KMS-11 (cell line): ENCODE measurements at regions not wholly inside any gene's neighbourhood (a gene's known extent, or its start where the extent isn't known, plus 50 kb on each side); places are given as distances from the start of the nearest gene placed in this dataset.

Experiments
- H2AFZ ChIP-seq: fragments of 200-600 bp; sonication (generic); 2 replicates; pipeline ENCODE4 v1.6.1; 2016; ENCODE audit warnings: antibody characterized with exemption, mixed run types, low read depth
- H3K27ac ChIP-seq: fragments of 200-600 bp; sonication (generic); 2 replicates; pipeline ENCODE4 v1.6.1; 2016; ENCODE audit warnings: mild to moderate bottlenecking, mixed run types
- H3K27me3 ChIP-seq: fragments of 200-600 bp; sonication (generic); 2 replicates; pipeline ENCODE4 v1.6.1; 2017; ENCODE audit warnings: mild to moderate bottlenecking, low read depth, mixed run types, moderate library complexity; ENCODE audit not compliant: insufficient read depth
- H3K36me3 ChIP-seq: fragments of 200-600 bp; sonication (generic); 2 replicates; pipeline ENCODE4 v1.6.1; 2017; ENCODE audit warnings: mild to moderate bottlenecking, mixed run types; ENCODE audit not compliant: insufficient read depth
- H3K4me1 ChIP-seq: fragments of 200-600 bp; sonication (generic); 2 replicates; pipeline ENCODE4 v1.6.1; 2016; ENCODE audit warnings: mild to moderate bottlenecking, low read depth, mixed run types; ENCODE audit not compliant: poor library complexity, severe bottlenecking
- H3K4me2 ChIP-seq: fragments of 200-600 bp; sonication (generic); 2 replicates; pipeline ENCODE4 v1.7.0; 2016; ENCODE audit warnings: mild to moderate bottlenecking, mixed run types
- H3K4me3 ChIP-seq: fragments of 200-600 bp; sonication (generic); IDR thresholded peaks from 2 replicates; pipeline ENCODE4 v1.6.1; 2017; ENCODE audit warnings: low read depth, low read length, mixed read lengths; ENCODE audit not compliant: insufficient read depth
- H3K79me2 ChIP-seq: fragments of 200-600 bp; sonication (generic); 2 replicates; pipeline ENCODE4 v1.6.1; 2016; ENCODE audit warnings: low read depth, mixed run types; ENCODE audit not compliant: insufficient read depth
- H3K9ac ChIP-seq: fragments of 200-600 bp; sonication (generic); 2 replicates; pipeline ENCODE4 v1.6.1; 2016; ENCODE audit warnings: mild to moderate bottlenecking, mixed run types
- H4K20me1 ChIP-seq: fragments of 200-600 bp; sonication (generic); 2 replicates; pipeline ENCODE4 v1.6.1; 2016; ENCODE audit warnings: mild to moderate bottlenecking, mixed run types; ENCODE audit not compliant: insufficient read depth
- TF ChIP-seq, protein P1 (sequence below): fragments of 200-600 bp; sonication (generic); conservative IDR thresholded peaks from 2 replicates; pipeline ENCODE4 v1.6.1; 2017; ENCODE audit warnings: low read depth, mild to moderate bottlenecking, antibody characterized with exemption, low read length, moderate library complexity, mixed read lengths

DNA sequence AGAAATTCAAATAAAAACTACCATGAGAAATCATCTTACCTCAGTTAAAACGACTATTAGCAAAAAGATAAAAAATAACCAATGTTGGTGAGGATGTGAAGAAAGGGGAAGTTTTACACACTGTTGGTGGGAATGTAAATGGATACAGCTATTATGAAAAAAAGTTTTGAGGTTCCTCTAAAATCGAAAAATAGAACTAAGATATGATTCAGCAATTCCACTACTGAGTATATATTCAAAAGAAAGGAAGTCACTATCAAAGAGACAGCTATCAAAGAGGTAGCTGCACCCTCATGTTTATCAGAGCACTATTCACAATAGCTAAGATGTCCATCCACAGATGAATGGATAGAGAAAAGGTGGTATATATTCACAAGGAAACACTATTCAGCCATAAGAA is 1888.4 kb downstream of the MAT2B start:
- TF ChIP-seq, protein P1, sequence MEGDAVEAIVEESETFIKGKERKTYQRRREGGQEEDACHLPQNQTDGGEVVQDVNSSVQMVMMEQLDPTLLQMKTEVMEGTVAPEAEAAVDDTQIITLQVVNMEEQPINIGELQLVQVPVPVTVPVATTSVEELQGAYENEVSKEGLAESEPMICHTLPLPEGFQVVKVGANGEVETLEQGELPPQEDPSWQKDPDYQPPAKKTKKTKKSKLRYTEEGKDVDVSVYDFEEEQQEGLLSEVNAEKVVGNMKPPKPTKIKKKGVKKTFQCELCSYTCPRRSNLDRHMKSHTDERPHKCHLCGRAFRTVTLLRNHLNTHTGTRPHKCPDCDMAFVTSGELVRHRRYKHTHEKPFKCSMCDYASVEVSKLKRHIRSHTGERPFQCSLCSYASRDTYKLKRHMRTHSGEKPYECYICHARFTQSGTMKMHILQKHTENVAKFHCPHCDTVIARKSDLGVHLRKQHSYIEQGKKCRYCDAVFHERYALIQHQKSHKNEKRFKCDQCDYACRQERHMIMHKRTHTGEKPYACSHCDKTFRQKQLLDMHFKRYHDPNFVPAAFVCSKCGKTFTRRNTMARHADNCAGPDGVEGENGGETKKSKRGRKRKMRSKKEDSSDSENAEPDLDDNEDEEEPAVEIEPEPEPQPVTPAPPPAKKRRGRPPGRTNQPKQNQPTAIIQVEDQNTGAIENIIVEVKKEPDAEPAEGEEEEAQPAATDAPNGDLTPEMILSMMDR = no peak
- Histone ChIP-seq H3K27ac (no peak overlapping the region), H3K4me3 (no peak overlapping the region), H3K4me1 (no peaks in the 10 kb centered on the region), H3K9ac (no peak overlapping the region), H3K27me3 (no peaks in the 10 kb centered on the region), H2AFZ (no peak overlapping the region), H3K4me2 (no peak overlapping the region), H3K79me2 (no peaks in the 10 kb centered on the region), H4K20me1 (no peaks in the 10 kb centered on the region), H3K36me3 (no peaks in the 10 kb centered on the region)

DNA sequence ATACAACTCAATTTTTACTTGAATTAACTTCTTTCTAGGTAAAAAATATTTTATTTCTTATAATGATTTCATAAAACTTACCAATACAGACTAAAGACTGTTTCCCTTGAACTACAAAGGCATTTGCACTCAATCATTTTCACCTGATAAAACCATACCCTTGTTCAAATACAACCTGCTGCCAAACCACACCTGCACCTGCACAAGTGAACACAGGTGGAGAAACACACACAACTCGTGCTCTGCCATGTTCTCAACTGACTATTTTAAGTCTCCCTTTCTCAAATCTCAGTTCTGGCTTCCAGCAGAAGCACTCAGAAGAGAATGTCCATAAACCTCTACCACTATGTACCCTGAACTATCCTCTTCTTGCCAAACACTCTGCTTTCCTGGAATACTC is 1892.1 kb downstream of the MAT2B start:
- no peak overlapping the region for H3K4me3 ChIP-seq
- H3K4me1 ChIP-seq = no peaks in the 10 kb centered on the region
- H3K79me2 ChIP-seq = no peaks in the 10 kb centered on the region
- TF ChIP-seq, protein P1 = no peak
- H3K36me3 ChIP-seq = no peaks in the 10 kb centered on the region
- no peaks in the 10 kb centered on the region for H3K27me3 ChIP-seq
- H3K27ac ChIP-seq = no peak overlapping the region
- H3K9ac ChIP-seq = no peak overlapping the region
- H2AFZ ChIP-seq = no peak overlapping the region
- no peaks in the 10 kb centered on the region for H4K20me1 ChIP-seq
- no peak overlapping the region for H3K4me2 ChIP-seq

DNA sequence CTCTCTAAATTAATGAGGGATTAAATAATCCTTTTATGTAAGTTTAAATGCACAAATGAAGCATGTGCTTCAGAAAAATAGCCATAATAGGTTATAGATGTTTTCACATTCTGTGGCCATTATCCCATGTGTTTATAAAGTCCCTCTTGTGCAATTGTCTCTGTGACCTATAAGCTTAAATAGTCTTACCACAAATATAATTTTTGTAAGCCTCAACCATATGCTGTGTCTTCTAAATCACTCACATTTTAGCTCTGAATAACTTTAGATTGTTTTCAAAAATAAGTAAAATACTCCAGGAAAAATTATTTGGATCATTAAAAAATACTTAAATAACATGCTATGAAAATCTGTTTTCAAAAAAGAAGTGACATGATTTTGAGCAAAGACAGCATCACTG is 1894.7 kb downstream of the MAT2B start:
- Histone ChIP-seq H3K4me3 (no peak overlapping the region), H3K4me1 (no peaks in the 10 kb centered on the region), H3K4me2 (no peak overlapping the region), H4K20me1 (no peaks in the 10 kb centered on the region), H3K79me2 (no peaks in the 10 kb centered on the region), H3K36me3 (no peaks in the 10 kb centered on the region), H3K27me3 (no peaks in the 10 kb centered on the region), H3K9ac (no peak overlapping the region), H2AFZ (no peak overlapping the region), H3K27ac (no peak overlapping the region)
- TF ChIP-seq, protein P1 = no peak

DNA sequence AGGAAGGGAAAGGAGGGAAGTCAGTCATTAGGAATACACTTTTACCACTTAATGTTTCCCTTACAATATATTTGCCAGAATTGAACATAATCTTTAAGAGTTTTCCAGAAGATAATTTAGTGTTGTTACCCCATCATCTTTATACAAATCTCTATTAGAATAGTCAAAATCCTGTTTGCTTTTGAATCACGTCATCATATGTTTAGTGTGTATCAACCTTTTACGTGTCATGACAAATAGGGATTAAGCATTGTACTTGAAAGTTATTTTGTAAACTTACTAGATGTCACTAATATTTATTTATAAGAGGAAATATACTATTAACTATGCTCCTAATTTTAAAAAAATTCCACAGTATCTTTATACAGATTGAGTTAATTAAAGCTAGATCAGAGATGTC is 1899.5 kb downstream of the MAT2B start:
- Histone ChIP-seq H3K79me2 (no peaks in the 10 kb centered on the region), H3K36me3 (no peaks in the 10 kb centered on the region), H3K27me3 (no peaks in the 10 kb centered on the region), H3K4me2 (no peak overlapping the region), H3K9ac (no peak overlapping the region), H2AFZ (no peak overlapping the region), H3K4me3 (no peak overlapping the region), H4K20me1 (no peaks in the 10 kb centered on the region), H3K27ac (no peak overlapping the region), H3K4me1 (no peaks in the 10 kb centered on the region)
- TF ChIP-seq, protein P1 = no peak

DNA sequence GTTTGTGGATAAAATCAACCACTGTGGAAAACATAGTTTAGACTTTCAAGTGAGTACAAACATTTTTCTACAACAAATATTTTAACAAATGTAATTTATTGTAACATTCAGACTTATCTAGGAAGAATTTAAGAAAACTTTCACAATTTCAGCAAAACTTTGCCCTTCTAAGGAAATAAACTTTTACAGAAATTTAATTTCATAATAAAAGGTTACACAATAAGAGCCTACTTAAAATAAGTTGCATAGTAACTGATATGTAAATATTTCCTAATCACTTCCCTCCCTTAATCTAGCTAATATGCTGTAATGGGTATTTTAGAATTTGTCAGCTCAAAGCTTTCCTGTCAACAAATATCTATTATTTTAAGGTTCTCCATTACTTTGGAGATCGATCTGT is 1899.9 kb downstream of the MAT2B start:
- Histone ChIP-seq H3K9ac (no peak overlapping the region), H2AFZ (no peak overlapping the region), H3K4me3 (no peak overlapping the region), H3K27me3 (no peaks in the 10 kb centered on the region), H4K20me1 (no peaks in the 10 kb centered on the region), H3K4me1 (no peaks in the 10 kb centered on the region), H3K79me2 (no peaks in the 10 kb centered on the region), H3K4me2 (no peak overlapping the region), H3K36me3 (no peaks in the 10 kb centered on the region), H3K27ac (no peak overlapping the region)
- TF ChIP-seq, protein P1 = no peak
